Fibroblast of villous mesenchyme (primary cell): ENCODE measurements at regions not wholly inside any gene's neighbourhood (a gene's known extent, or its start where the extent isn't known, plus 50 kb on each side); places are given as distances from the start of the nearest gene placed in this dataset.

ENCODE experiments used
- DNase-seq: peaks from one replicate; pipeline ENCODE4 v3.0.0-alpha.2; 2010; ENCODE audit warnings: low read depth
- H3K4me3 ChIP-seq: 2 replicates; pipeline ENCODE4 v1.5.1; 2011; ENCODE audit warnings: low read depth, mild to moderate bottlenecking, low read length
- TF ChIP-seq, protein P1 (sequence below): IDR thresholded peaks from 2 replicates; pipeline ENCODE4 v1.5.1; 2012; ENCODE audit warnings: low read depth, mild to moderate bottlenecking, low read length; ENCODE audit not compliant: insufficient read depth

DNA sequence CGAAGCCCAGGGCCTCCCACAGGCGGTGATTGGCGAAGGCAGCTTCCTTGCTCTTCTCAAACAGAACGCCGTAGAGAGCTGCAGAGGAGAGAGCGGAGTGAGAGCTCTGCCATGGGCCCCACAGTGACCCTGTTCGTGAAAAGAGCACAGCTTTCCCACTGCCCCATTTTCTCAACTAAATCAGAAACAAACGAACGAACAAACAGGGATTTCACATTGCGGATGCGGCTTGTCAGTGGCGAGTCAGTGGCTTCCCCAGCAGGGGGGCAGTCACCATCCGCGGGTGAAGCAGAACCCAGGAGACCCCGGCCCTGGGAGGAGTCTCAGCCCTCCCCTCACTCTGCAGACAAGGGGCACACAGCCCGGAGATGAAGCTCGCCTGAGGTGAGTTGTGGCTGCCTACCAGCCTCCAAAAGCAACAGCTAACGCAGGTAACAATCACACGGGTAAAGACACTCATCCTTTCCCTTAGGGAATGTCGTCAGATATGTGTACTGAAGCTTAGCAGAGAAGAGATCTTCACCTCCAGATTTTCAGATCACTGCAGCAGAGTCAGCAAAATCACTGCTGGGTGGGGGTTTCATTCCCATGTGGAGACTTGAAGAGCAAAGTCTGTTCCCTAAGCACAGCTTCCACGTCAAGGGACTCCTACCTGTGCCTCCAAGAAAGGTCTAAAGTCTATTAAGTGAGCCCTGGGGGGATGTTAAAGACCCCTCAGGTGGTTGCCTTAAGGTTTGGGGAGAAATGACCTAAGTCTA is 51.2 kb upstream of the GPR31 start:
- DNase-seq = no peak
- H3K4me3 ChIP-seq = no peak overlapping the region
- TF ChIP-seq, protein P1, sequence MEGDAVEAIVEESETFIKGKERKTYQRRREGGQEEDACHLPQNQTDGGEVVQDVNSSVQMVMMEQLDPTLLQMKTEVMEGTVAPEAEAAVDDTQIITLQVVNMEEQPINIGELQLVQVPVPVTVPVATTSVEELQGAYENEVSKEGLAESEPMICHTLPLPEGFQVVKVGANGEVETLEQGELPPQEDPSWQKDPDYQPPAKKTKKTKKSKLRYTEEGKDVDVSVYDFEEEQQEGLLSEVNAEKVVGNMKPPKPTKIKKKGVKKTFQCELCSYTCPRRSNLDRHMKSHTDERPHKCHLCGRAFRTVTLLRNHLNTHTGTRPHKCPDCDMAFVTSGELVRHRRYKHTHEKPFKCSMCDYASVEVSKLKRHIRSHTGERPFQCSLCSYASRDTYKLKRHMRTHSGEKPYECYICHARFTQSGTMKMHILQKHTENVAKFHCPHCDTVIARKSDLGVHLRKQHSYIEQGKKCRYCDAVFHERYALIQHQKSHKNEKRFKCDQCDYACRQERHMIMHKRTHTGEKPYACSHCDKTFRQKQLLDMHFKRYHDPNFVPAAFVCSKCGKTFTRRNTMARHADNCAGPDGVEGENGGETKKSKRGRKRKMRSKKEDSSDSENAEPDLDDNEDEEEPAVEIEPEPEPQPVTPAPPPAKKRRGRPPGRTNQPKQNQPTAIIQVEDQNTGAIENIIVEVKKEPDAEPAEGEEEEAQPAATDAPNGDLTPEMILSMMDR = no peak

GRCh38 chr6:167209577-167209975 is 51.8 kb upstream of the GPR31 start:
- H3K4me3 ChIP-seq = no peak overlapping the region
- DNase-seq = no peak
- TF ChIP-seq, protein P1 = no peak

- H3K4me3 ChIP-seq = no peak overlapping the region
- DNase-seq = no peak
- TF ChIP-seq, protein P1 = no peak
These were observed 52.9 kb upstream of the GPR31 start for GRCh38 chr6:167210375-167211294.

DNA sequence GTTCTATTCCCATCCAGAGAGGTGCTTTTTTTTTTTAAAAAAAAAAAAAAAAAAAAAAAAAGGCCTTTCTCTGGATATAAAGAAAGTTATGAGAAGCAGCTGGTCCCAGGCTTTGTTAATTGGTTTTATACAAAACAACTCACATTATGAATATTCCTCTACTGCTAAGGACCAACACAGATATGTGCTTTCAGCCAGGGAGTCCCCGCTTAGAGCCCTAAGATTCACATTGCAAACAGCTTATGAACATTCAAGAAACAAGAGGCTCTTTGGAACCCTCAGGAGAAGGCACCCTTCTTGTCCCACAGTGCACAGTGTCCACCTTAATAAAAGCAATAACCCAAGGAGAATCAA is 53.5 kb upstream of the GPR31 start:
- DNase-seq = no peak
- TF ChIP-seq, protein P1 = no peak
- H3K4me3 ChIP-seq = no peak overlapping the region

DNA sequence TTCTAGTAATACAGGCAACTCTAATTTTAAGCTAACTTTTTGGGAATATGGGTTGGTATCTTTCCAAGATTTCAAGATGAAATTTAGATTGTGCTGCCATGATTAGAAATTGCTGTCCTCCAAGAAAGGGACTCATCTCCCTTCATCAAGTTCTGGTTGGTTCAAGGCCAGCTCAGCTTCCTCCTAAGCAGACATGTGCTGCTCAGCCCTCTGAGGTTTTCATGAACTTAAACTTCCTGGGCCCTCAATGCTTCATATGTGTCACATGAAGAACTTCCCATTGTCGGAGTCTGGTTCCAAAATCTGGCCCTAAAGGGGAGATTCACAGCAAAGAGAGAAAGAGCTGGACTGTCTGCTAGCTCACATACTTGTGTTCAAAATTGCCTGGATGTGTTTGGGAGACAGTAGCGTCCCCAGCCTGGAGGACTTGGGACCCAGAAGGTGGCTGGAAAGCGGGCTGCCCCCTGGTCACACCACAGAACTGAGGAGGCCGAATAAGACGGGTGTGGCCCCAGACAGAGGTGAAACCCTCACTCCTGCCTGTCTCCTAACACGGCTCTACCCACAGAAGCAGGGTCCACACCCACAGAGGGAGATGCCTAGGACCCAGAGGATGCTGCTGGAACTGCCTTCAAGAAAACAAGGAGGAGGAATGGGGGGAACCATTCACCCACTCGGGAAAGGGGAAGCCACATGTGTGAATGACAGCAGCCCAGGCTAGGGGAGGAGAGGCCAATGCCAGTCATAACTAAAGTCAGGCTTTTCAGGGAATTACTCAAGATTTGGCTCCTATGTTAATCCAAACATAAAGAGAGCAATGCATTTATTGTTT is 54.3 kb upstream of the GPR31 start:
- TF ChIP-seq, protein P1 = no peak
- no peak for DNase-seq
- H3K4me3 ChIP-seq = no peak overlapping the region

DNA sequence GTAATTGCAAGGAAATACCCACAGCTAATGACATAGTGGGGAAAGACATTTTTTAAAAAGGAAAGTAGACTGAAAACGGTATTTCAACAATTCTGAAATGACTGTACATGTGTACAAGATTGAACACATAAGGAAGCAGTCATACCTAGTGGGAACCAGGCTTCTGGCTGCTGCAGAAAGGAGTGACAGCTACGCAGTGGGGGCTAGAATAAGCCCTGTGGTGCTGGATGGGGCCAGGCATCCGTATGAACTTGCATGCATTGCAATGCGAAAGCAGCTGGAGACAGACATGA is 54.9 kb upstream of the GPR31 start:
- TF ChIP-seq, protein P1 = no peak
- DNase-seq = no peak
- H3K4me3 ChIP-seq = no peak overlapping the region
